Peyer's patch (tissue), 4 donors: ENCODE measurements at regions not wholly inside any gene's neighbourhood (a gene's known extent, or its start where the extent isn't known, plus 50 kb on each side); places are given as distances from the start of the nearest gene placed in this dataset.

Source experiments
- CTCF ChIP-seq, 6 experiments: fragments of 450-650 bp in 4 of 6; fragments of 200-600 bp in 2 of 6; sonication (generic) in 1 of 6; IDR thresholded peaks; one replicate each; pipeline ENCODE4 v1.5.1; 2017 to 2019; ENCODE audit warnings: antibody characterized with exemption in 6 of 6, mild to moderate bottlenecking in 3 of 6, moderate library complexity in 1 of 6
- POLR2A ChIP-seq, 2 donors: fragments of 450-650 bp; IDR thresholded peaks; one replicate each; pipeline ENCODE4 v1.5.1; 2017; ENCODE audit warnings: antibody characterized with exemption in 2 of 2, mild to moderate bottlenecking in 2 of 2, moderate library complexity in 2 of 2

- no peak for TF ChIP-seq POLR2A (IDR thresholded peaks at IDR 0.05)
- TF ChIP-seq CTCF (IDR thresholded peaks at IDR 0.05) = no peak
Measured at GRCh38 chr4:174387143-174387542, 103.4 kb downstream of the CEP44 start.
